ENCODE measurements at regions not wholly inside any gene's neighbourhood (a gene's known extent, or its start where the extent isn't known, plus 50 kb on each side); places are given as distances from the start of the nearest gene placed in this dataset.

- Histone ChIP-seq H3K36me3 (ENCODE audit: insufficient read depth, low read length, poor library complexity, severe bottlenecking) (no peaks in the 10 kb centered on the region), H3K4me1 (ENCODE audit: insufficient read depth, low read length, poor library complexity, severe bottlenecking) (no peaks in the 10 kb centered on the region), H3K27me3 (replicated peaks; ENCODE audit: insufficient read depth, low read depth, low read length, poor library complexity) (peaks cover 5% of the 10 kb centered on the region), H3K27ac (ENCODE audit: low read depth, low read length, poor library complexity, severe bottlenecking) (no peak overlapping the region), H3K9me3 (ENCODE audit: low read depth, low read length, poor library complexity, severe bottlenecking) (no peaks in the 10 kb centered on the region), H3K4me3 (ENCODE audit: low read depth, low read length, poor library complexity, severe bottlenecking) (no peak overlapping the region)
- intact Hi-C loops (cut with micrococcal nuclease; ENCODE audit: unreplicated experiment): no loop called here
- no TSS peak for BruUV-seq (replicated peaks)
- no peak for DNase-seq (ENCODE audit: low spot score)
- CTCF ChIA-PET: no interaction called here
- POLR2A ChIA-PET (ENCODE audit: low non-redundant PET): no interaction called here
- TF ChIP-seq EZH2 (IDR thresholded peaks at IDR 0.05; ENCODE audit: borderline replicate concordance, low read depth, low read length, poor library complexity, severe bottlenecking) (no peak), CTCF (conservative IDR thresholded peaks at IDR 0.05; ENCODE audit: low read depth, low read length) (no peak)
Measured at GRCh38 chr2:173658946-173659371, 304.3 kb downstream of the CDCA7 start.

GRCh38 chr2:173659509-173659908 lies 304.8 kb downstream of the CDCA7 start:
- no peak for TF ChIP-seq EZH2 (IDR thresholded peaks at IDR 0.05; ENCODE audit: borderline replicate concordance, low read depth, low read length, poor library complexity, severe bottlenecking)
- H3K4me1 ChIP-seq (ENCODE audit: insufficient read depth, low read length, poor library complexity, severe bottlenecking): no peaks in the 10 kb centered on the region
- peaks cover 5% of the 10 kb centered on the region for H3K27me3 ChIP-seq (replicated peaks; ENCODE audit: insufficient read depth, low read depth, low read length, poor library complexity)
- no peaks in the 10 kb centered on the region for H3K36me3 ChIP-seq (ENCODE audit: insufficient read depth, low read length, poor library complexity, severe bottlenecking)
- DNase-seq (ENCODE audit: low spot score): no peak
- no peak overlapping the region for H3K4me3 ChIP-seq (ENCODE audit: low read depth, low read length, poor library complexity, severe bottlenecking)
- H3K27ac ChIP-seq (ENCODE audit: low read depth, low read length, poor library complexity, severe bottlenecking): no peak overlapping the region
- BruUV-seq (replicated peaks): no TSS peak
- no peaks in the 10 kb centered on the region for H3K9me3 ChIP-seq (ENCODE audit: low read depth, low read length, poor library complexity, severe bottlenecking)
- POLR2A ChIA-PET (ENCODE audit: low non-redundant PET): no interaction called here
- CTCF ChIA-PET: no interaction called here
- intact Hi-C loops (cut with micrococcal nuclease; ENCODE audit: unreplicated experiment): no loop called here

- TF ChIP-seq EZH2 (IDR thresholded peaks at IDR 0.05; ENCODE audit: borderline replicate concordance, low read depth, low read length, poor library complexity, severe bottlenecking): no peak
- no peaks in the 10 kb centered on the region for H3K9me3 ChIP-seq (ENCODE audit: low read depth, low read length, poor library complexity, severe bottlenecking)
- intact Hi-C loops (cut with micrococcal nuclease; ENCODE audit: unreplicated experiment): no loop called here
- BruUV-seq (replicated peaks): no TSS peak
- no peaks in the 10 kb centered on the region for H3K36me3 ChIP-seq (ENCODE audit: insufficient read depth, low read length, poor library complexity, severe bottlenecking)
- H3K4me1 ChIP-seq (ENCODE audit: insufficient read depth, low read length, poor library complexity, severe bottlenecking): no peaks in the 10 kb centered on the region
- ChIA-PET CTCF (no interaction called here), POLR2A (ENCODE audit: low non-redundant PET) (no interaction called here)
- no peak for DNase-seq (ENCODE audit: low spot score)
- no peak overlapping the region for H3K27ac ChIP-seq (ENCODE audit: low read depth, low read length, poor library complexity, severe bottlenecking)
- H3K4me3 ChIP-seq (ENCODE audit: low read depth, low read length, poor library complexity, severe bottlenecking): no peak overlapping the region
- peaks cover 8% of the 10 kb centered on the region for H3K27me3 ChIP-seq (replicated peaks; ENCODE audit: insufficient read depth, low read depth, low read length, poor library complexity)
Measured at GRCh38 chr2:173661586-173661985, 303.6 kb downstream of the SP3 start.

GRCh38 chr2:173663353-173663752 lies 301.8 kb downstream of the SP3 start:
- ChIA-PET POLR2A (ENCODE audit: low non-redundant PET) (no interaction called here), CTCF (no interaction called here)
- Histone ChIP-seq H3K4me1 (ENCODE audit: insufficient read depth, low read length, poor library complexity, severe bottlenecking) (no peaks in the 10 kb centered on the region), H3K27me3 (replicated peaks; ENCODE audit: insufficient read depth, low read depth, low read length, poor library complexity) (peaks cover 20% of the 10 kb centered on the region), H3K9me3 (ENCODE audit: low read depth, low read length, poor library complexity, severe bottlenecking) (no peaks in the 10 kb centered on the region), H3K27ac (ENCODE audit: low read depth, low read length, poor library complexity, severe bottlenecking) (no peak overlapping the region), H3K4me3 (ENCODE audit: low read depth, low read length, poor library complexity, severe bottlenecking) (no peak overlapping the region), H3K36me3 (ENCODE audit: insufficient read depth, low read length, poor library complexity, severe bottlenecking) (no peaks in the 10 kb centered on the region)
- intact Hi-C loops (cut with micrococcal nuclease; ENCODE audit: unreplicated experiment): no loop called here
- TF ChIP-seq CTCF (conservative IDR thresholded peaks at IDR 0.05; ENCODE audit: low read depth, low read length): no peak
- no peak for TF ChIP-seq EZH2 (IDR thresholded peaks at IDR 0.05; ENCODE audit: borderline replicate concordance, low read depth, low read length, poor library complexity, severe bottlenecking)
- DNase-seq (ENCODE audit: low spot score): no peak
- no TSS peak for BruUV-seq (replicated peaks)

All from A673 (cell line).